Raji (cell line): ENCODE measurements at regions not wholly inside any gene's neighbourhood (a gene's known extent, or its start where the extent isn't known, plus 50 kb on each side); places are given as distances from the start of the nearest gene placed in this dataset.

ENCODE experiments used
- POLR2A ChIP-seq: IDR thresholded peaks from 2 replicates; pipeline ENCODE4 v1.6.1; 2011; ENCODE audit warnings: low read depth, low read length, control low read depth; ENCODE audit not compliant: insufficient read depth

DNA sequence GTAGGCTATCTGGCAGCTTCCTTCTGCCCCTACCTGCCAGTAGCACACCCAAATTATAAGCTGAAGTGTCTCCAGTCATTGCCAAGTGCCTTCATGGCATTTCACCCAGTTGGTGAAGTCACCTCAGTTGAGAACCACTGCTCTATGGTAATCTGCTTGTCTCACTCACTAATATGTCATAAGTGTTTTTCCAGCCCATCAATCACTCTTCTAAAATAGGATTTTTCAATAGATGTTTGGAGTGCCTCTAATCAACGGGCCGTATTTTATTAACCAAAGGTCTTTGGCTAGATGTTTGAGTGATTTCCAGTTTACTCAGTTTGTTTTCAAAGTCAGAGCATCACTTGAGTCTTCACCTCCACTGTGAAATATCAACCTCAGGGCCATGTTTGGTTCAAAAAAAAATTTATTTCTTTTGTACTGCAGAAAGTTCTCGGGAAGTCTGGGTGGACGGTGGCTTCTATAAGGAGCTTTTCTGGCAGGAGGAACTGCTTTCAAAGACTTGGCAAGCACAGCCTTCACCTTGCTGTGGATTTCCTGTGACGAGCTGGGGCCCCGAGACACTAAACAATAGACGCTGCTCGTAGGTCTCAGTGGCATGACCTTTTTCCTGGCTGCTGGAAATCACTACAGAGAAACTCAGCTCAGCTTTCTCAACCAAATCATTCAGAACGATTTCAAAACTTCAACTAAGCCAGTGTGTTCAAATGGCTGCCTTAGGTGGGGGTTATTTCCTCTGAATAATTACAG, 95.2 kb upstream of the FOXF1 start:
- no peak for TF ChIP-seq POLR2A

DNA sequence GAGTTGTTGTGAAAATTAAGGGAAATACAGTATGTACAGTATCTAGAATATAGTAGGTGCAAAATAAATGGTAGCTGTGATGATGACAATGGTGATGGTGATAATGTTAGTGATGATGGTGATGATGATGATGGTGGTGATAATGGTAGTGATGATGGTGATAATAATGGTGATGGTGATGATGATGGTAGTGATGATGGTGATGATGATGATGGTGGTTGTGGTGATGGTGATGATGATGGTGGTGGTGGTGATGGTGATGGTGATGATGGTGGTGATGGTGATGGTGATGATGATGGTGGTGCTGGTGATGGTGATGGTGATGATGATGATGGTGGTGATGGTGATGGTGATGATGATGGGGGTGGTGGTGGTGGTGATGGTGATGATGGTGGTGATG, 91.3 kb upstream of the FOXF1 start:
- TF ChIP-seq POLR2A, result no peak

- no peak for TF ChIP-seq POLR2A
Observed at GRCh38 chr16:86419518-86419917, 90.8 kb upstream of the FOXF1 start.

DNA sequence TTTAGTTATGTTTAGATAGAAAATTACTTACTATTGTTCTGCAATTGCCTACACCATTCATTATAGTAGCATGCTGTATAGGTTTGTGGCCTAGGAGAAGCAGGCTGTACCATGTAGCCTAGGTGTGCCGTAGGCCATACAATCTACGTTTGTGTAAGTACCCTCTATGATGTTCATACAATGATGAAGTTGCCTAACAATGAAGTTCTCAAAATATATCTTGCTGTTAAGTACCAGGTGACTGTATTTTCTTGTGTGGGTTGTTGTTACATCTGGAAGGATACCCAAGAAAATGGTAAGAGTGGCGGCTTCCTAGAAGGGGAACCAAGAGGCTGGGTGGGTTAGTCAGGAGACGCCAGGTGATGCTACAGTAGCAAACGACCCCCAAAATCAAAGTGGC, 88.3 kb upstream of the FOXF1 start:
- TF ChIP-seq POLR2A, result no peak

- TF ChIP-seq POLR2A, result no peak
Observed at GRCh38 chr16:86424398-86424797, 85.9 kb upstream of the FOXF1 start.

GRCh38 chr16:86424985-86425384, 85.3 kb upstream of the FOXF1 start:
- no peak for TF ChIP-seq POLR2A

GRCh38 chr16:86426063-86426642, 84.2 kb upstream of the FOXF1 start:
- no peak for TF ChIP-seq POLR2A

- no peak for TF ChIP-seq POLR2A
Observed at GRCh38 chr16:86427433-86427851, 82.9 kb upstream of the FOXF1 start.

DNA sequence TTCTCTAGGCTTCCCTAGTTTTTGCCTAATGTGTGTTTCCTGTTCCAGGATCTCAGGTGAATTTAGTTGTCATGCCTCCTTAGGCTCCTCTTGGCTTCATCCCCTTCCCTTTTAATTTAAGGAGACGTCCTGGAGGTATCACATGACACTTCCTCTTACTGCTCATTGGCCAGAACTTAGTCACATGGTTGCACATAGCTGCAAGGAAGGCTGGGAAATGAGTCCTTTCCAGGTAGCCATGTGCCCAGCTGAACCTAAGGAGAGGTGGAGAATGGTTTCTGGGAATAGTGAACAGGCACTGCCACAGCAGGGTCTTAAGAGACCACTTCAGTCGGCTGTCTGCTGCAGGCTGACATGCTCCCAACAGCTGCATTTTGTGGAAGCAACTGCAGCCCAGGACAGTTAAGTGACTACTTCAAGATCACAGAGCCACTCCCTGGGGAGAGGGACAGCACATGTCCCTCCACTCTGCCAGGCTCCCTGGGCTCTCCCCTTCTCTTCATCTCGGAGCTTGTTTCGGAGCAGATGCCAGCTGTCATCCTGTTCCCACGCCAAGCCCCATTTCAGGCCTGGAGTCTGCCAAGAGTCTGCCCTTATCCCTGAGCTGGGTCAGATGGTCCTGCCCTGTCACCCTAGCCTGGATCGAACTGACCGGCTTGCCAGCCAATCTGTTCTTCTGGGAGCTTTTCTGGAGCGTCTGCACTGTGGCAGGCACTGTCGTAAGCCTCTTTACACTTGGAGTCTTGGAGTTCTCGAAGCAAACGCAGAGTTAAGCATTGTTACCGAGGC, 81.4 kb upstream of the FOXF1 start:
- no peak for TF ChIP-seq POLR2A

GRCh38 chr16:86429663-86430062, 80.7 kb upstream of the FOXF1 start:
- no peak for TF ChIP-seq POLR2A

DNA sequence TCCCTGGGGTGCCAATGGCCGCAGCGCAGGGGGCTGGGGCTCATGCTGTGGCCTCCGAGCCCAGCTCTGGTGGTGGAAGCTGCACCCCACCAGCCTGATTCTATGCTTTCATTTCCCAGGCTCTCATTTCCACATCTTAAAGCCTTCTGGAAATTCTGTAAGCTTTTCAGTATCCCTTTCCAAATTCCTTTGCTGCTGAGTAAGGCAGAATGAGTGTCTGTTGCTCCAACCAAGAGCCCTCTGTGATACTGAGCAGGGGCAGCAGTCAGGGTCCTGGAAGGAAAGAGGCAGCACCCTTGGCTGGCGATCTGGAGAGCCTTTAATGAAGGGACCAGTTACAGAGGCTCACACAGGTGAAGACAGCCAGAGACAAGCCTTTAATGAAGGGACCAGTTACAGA, 79.5 kb upstream of the FOXF1 start:
- TF ChIP-seq POLR2A, result no peak

- no peak for TF ChIP-seq POLR2A
Observed at GRCh38 chr16:86431540-86431939, 78.8 kb upstream of the FOXF1 start.

GRCh38 chr16:86432048-86432447, 78.3 kb upstream of the FOXF1 start:
- no peak for TF ChIP-seq POLR2A

DNA sequence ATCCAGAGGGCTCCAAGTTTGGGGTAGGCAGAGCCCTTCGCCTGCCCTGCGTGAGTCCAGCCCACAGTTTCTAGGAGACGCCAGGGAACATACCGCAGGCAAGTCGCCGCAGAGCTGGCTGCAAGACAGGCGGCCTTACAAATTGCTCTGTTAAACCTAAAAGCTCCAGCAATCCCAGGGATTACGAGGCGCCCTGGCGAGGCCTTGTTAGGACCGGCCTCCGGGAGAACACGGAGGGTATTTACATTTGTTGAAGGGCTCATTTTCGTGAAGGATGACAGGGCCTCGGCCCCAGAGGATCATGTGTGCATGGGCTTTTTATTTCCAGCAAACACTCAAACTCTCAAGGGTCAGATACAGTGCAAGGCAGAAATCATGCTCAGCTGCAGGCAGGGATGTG, 77.6 kb upstream of the FOXF1 start:
- no peak for TF ChIP-seq POLR2A

GRCh38 chr16:86436466-86437185, 73.7 kb upstream of the FOXF1 start:
- no peak for TF ChIP-seq POLR2A
